Karpas-422 (cell line): ENCODE measurements at regions not wholly inside any gene's neighbourhood (a gene's known extent, or its start where the extent isn't known, plus 50 kb on each side); places are given as distances from the start of the nearest gene placed in this dataset.

Source experiments
- DNase-seq: peaks from one replicate; pipeline ENCODE4 v3.0.0-alpha.2; 2015
- H2AFZ ChIP-seq: fragments of 200-600 bp; sonication (generic); 2 replicates; pipeline ENCODE4 v1.6.1; 2014; ENCODE audit warnings: antibody characterized with exemption, low read length, mixed read lengths
- H3K27ac ChIP-seq: fragments of 200-600 bp; sonication (generic); 2 replicates; pipeline ENCODE4 v1.5.1; 2014; ENCODE audit warnings: mild to moderate bottlenecking, low read length, moderate library complexity
- H3K27me3 ChIP-seq: fragments of 200-600 bp; sonication (generic); 2 replicates; pipeline ENCODE4 v1.6.1; 2014; ENCODE audit warnings: low read length, mixed read lengths
- H3K36me3 ChIP-seq: fragments of 200-600 bp; sonication (generic); 2 replicates; pipeline ENCODE4 v1.6.1; 2014; ENCODE audit warnings: low read length, mixed read lengths; ENCODE audit not compliant: insufficient read depth
- H3K4me1 ChIP-seq: fragments of 200-600 bp; sonication (generic); 2 replicates; pipeline ENCODE4 v1.6.1; 2014; ENCODE audit warnings: mild to moderate bottlenecking, low read length, mixed read lengths
- H3K4me2 ChIP-seq: fragments of 200-600 bp; sonication (generic); 2 replicates; pipeline ENCODE4 v1.6.1; 2014; ENCODE audit warnings: low read length, low read depth, mild to moderate bottlenecking; ENCODE audit not compliant: poor library complexity, severe bottlenecking
- H3K4me3 ChIP-seq: fragments of 200-600 bp; sonication (generic); 2 replicates; pipeline ENCODE4 v1.5.1; 2014; ENCODE audit warnings: mild to moderate bottlenecking, antibody characterized with exemption, low read length, mixed read lengths
- H3K79me2 ChIP-seq: fragments of 200-600 bp; sonication (generic); 2 replicates; pipeline ENCODE4 v1.6.1; 2014; ENCODE audit warnings: mild to moderate bottlenecking, low read length, mixed read lengths
- H3K9ac ChIP-seq: fragments of 200-600 bp; sonication (generic); 2 replicates; pipeline ENCODE4 v1.6.0; 2014; ENCODE audit warnings: low read length
- H3K9me2 ChIP-seq: fragments of 200-600 bp; sonication (generic), shearing (Covaris generic); replicated peaks from 2 replicates; pipeline ENCODE4 v1.6.0; 2014; ENCODE audit warnings: mild to moderate bottlenecking, low read length, moderate library complexity; ENCODE audit not compliant: insufficient read depth
- H3K9me3 ChIP-seq: fragments of 300-700, 200-600 bp; sonication (generic); 2 replicates; pipeline ENCODE4 v1.6.1; 2014; ENCODE audit warnings: low read length, mixed read lengths
- H4K20me1 ChIP-seq: fragments of 200-600 bp; sonication (generic); 2 replicates; pipeline ENCODE4 v1.6.1; 2014; ENCODE audit warnings: mild to moderate bottlenecking, antibody characterized with exemption, low read length, low read depth; ENCODE audit not compliant: insufficient read depth

GRCh38 chrX:143455046-143455445 lies 62.2 kb downstream of the SPANXN3 start:
- no peaks in the 10 kb centered on the region for H3K9me2 ChIP-seq
- peaks cover 27% of the 10 kb centered on the region for H3K9me3 ChIP-seq
- H3K79me2 ChIP-seq: no peaks in the 10 kb centered on the region
- no peak overlapping the region for H2AFZ ChIP-seq
- DNase-seq: no peak
- H3K27me3 ChIP-seq: no peaks in the 10 kb centered on the region
- H4K20me1 ChIP-seq: no peaks in the 10 kb centered on the region
- no peak overlapping the region for H3K4me3 ChIP-seq
- no peak overlapping the region for H3K4me2 ChIP-seq
- no peaks in the 10 kb centered on the region for H3K4me1 ChIP-seq
- H3K9ac ChIP-seq: no peak overlapping the region
- no peak overlapping the region for H3K27ac ChIP-seq
- H3K36me3 ChIP-seq: no peaks in the 10 kb centered on the region; the same call in 1 of the 2 replicates

GRCh38 chrX:143437439-143437838 lies 79.8 kb downstream of the SPANXN3 start:
- H3K4me1 ChIP-seq: no peaks in the 10 kb centered on the region
- no peaks in the 10 kb centered on the region for H3K9me2 ChIP-seq
- no peaks in the 10 kb centered on the region; the same call in 1 of the 2 replicates for H3K9me3 ChIP-seq
- DNase-seq: peak; percentile 73
- no peaks in the 10 kb centered on the region for H3K79me2 ChIP-seq
- H3K27ac ChIP-seq: no peak overlapping the region
- H3K4me2 ChIP-seq: no peak overlapping the region
- no peak overlapping the region for H3K9ac ChIP-seq
- no peak overlapping the region for H3K4me3 ChIP-seq
- no peaks in the 10 kb centered on the region for H4K20me1 ChIP-seq
- H3K36me3 ChIP-seq: no peaks in the 10 kb centered on the region
- H2AFZ ChIP-seq: no peak overlapping the region
- H3K27me3 ChIP-seq: no peaks in the 10 kb centered on the region

DNA sequence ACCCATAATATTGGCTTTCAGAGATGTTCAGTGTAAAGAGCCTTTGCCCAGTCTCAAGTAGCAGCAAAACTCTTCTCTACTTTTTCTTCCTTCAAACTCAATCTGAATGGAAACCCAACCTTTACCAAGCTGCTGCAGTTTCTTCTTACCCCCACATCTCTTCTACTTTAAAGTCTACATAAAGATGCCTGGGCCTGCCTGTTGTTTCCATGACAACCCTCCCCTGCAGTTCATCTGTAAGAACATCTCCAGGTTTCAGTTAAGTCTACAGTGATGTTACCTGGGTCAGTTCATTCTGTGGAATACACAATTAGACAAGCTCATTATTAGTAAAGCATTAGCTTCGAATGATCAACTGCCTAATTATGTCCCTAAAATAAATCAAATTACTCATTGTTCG lies 81.4 kb downstream of the SPANXN3 start:
- DNase-seq: no peak
- Histone ChIP-seq H3K9me2 (no peaks in the 10 kb centered on the region), H3K27ac (no peak overlapping the region), H3K79me2 (no peaks in the 10 kb centered on the region), H3K4me2 (no peak overlapping the region), H3K36me3 (no peaks in the 10 kb centered on the region), H3K4me1 (no peaks in the 10 kb centered on the region), H4K20me1 (no peaks in the 10 kb centered on the region), H3K27me3 (no peaks in the 10 kb centered on the region), H2AFZ (no peak overlapping the region), H3K4me3 (no peak overlapping the region), H3K9me3 (no peaks in the 10 kb centered on the region), H3K9ac (no peak overlapping the region)

GRCh38 chrX:143429811-143430210 lies 87.5 kb downstream of the SPANXN3 start:
- no peaks in the 10 kb centered on the region for H3K79me2 ChIP-seq
- H3K9me3 ChIP-seq: peaks cover 13% of the 10 kb centered on the region
- DNase-seq: no peak
- no peak overlapping the region for H3K4me3 ChIP-seq
- no peak overlapping the region for H2AFZ ChIP-seq
- no peaks in the 10 kb centered on the region for H4K20me1 ChIP-seq
- no peak overlapping the region for H3K4me2 ChIP-seq
- no peaks in the 10 kb centered on the region for H3K9me2 ChIP-seq
- no peaks in the 10 kb centered on the region for H3K36me3 ChIP-seq
- H3K27ac ChIP-seq: no peak overlapping the region
- no peaks in the 10 kb centered on the region for H3K4me1 ChIP-seq
- H3K27me3 ChIP-seq: no peaks in the 10 kb centered on the region
- H3K9ac ChIP-seq: no peak overlapping the region

DNA sequence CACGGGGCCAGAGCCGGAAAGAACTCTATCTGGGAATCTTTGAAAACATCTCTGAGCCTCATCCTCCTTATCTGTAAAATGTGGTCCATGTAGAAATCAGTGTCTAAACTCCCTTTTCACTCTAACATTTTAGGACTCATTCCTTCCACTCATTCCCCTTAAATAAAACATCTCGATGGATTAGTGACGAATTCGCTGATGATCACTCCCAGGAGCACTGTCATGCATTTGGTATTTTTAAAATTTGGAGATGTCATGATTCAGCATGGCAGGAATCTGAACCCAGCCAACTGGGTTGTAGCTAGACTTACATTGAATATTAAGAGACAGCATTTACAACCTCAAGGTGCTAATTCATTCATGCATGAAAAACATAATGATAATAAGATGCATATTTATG lies 88.1 kb downstream of the SPANXN3 start:
- Histone ChIP-seq H3K9me2 (no peaks in the 10 kb centered on the region), H3K27ac (no peak overlapping the region), H3K9me3 (peaks cover 13% of the 10 kb centered on the region), H3K36me3 (no peaks in the 10 kb centered on the region), H3K27me3 (no peaks in the 10 kb centered on the region), H3K9ac (no peak overlapping the region), H3K4me3 (no peak overlapping the region), H3K4me1 (no peaks in the 10 kb centered on the region), H2AFZ (no peak overlapping the region), H4K20me1 (no peaks in the 10 kb centered on the region), H3K79me2 (no peaks in the 10 kb centered on the region), H3K4me2 (no peak overlapping the region)
- DNase-seq: no peak

DNA sequence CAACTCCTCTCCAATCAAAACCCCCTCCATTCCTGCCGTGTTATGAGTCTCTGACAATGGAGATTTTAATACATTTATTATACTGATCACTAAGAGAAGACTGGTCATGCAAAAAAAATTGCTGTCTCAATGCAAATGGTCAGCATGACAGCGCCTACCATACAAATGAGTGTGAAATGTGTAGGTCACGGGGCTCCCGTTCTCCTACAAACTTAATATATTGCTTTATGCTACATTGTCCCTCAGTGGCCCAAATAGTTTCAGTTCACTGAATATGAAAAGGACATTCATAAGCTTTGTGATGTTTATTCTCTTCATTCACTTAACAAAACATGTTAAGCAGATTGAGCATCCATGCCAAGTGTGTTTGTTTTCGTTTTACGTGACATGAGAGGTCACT lies 116.1 kb downstream of the SPANXN3 start:
- H3K79me2 ChIP-seq: no peaks in the 10 kb centered on the region
- no peaks in the 10 kb centered on the region for H3K27me3 ChIP-seq
- H3K27ac ChIP-seq: no peak overlapping the region
- no peaks in the 10 kb centered on the region for H3K4me1 ChIP-seq
- H3K9ac ChIP-seq: no peak overlapping the region
- no peaks in the 10 kb centered on the region for H3K36me3 ChIP-seq
- H4K20me1 ChIP-seq: no peaks in the 10 kb centered on the region
- H3K4me3 ChIP-seq: no peak overlapping the region
- no peak overlapping the region for H3K4me2 ChIP-seq
- H2AFZ ChIP-seq: no peak overlapping the region
- DNase-seq: no peak
- peaks cover 2% of the 10 kb centered on the region for H3K9me3 ChIP-seq
- H3K9me2 ChIP-seq: no peaks in the 10 kb centered on the region

DNA sequence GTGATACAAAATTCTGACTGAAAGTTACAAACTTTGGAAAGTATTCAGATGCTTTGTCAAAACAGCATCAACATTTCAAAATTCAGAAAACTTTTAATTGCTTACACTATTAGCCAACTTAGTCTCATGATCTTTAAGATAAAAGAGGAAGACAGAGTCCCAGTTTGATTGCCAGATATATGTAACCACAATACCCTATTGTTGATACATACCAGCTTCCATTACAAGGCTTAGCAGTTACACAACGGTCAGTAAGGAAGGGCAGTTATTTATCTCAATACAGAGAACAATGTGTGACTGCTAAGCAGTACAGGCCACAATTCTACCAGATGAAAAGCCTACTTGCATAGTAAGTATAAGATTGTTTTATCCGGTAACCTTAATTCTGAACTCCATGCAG lies 138.4 kb downstream of the SPANXN3 start:
- Histone ChIP-seq H3K9me2 (no peaks in the 10 kb centered on the region), H3K36me3 (no peaks in the 10 kb centered on the region), H3K4me3 (no peak overlapping the region), H3K4me2 (no peak overlapping the region), H3K27me3 (no peaks in the 10 kb centered on the region), H4K20me1 (no peaks in the 10 kb centered on the region), H3K9me3 (peaks cover 38% of the 10 kb centered on the region), H3K4me1 (no peaks in the 10 kb centered on the region), H3K27ac (no peak overlapping the region), H2AFZ (no peak overlapping the region), H3K79me2 (no peaks in the 10 kb centered on the region), H3K9ac (no peak overlapping the region)
- no peak for DNase-seq

DNA sequence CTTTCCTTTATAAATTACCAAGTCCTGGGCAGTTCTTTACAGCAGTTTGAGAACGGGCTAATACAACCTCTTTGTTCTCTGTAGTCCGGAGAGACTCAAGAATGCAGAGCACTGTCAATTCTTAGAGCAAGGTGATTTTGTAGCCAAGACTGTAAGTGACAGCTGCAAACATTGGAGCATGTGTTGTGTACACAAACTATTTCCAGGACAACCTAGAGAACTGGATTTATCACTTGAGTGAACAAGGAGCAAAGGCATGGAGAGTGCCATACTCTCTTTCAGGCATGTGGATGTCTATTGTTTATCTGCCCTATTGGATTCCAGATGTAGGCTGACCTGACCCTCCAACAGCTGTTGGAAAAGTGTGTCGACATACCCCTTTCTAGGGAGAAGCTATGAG lies 153.9 kb downstream of the SPANXN3 start:
- DNase-seq: no peak
- Histone ChIP-seq H3K4me1 (no peaks in the 10 kb centered on the region), H3K9me2 (no peaks in the 10 kb centered on the region), H3K9me3 (peaks cover 34% of the 10 kb centered on the region), H3K27ac (no peak overlapping the region), H3K27me3 (no peaks in the 10 kb centered on the region), H2AFZ (no peak overlapping the region), H3K9ac (no peak overlapping the region), H4K20me1 (no peaks in the 10 kb centered on the region), H3K36me3 (no peaks in the 10 kb centered on the region), H3K4me3 (no peak overlapping the region), H3K79me2 (no peaks in the 10 kb centered on the region), H3K4me2 (no peak overlapping the region)

- H3K4me3 ChIP-seq: no peak overlapping the region
- H3K4me1 ChIP-seq: no peaks in the 10 kb centered on the region
- H3K27me3 ChIP-seq: no peaks in the 10 kb centered on the region
- H3K9me2 ChIP-seq: no peaks in the 10 kb centered on the region
- H3K36me3 ChIP-seq: no peaks in the 10 kb centered on the region
- no peaks in the 10 kb centered on the region for H3K79me2 ChIP-seq
- DNase-seq: no peak
- H2AFZ ChIP-seq: no peak overlapping the region
- no peak overlapping the region for H3K9ac ChIP-seq
- no peak overlapping the region for H3K4me2 ChIP-seq
- no peaks in the 10 kb centered on the region for H4K20me1 ChIP-seq
- H3K9me3 ChIP-seq: peaks cover 32% of the 10 kb centered on the region
- H3K27ac ChIP-seq: no peak overlapping the region
Measured at GRCh38 chrX:143340190-143340589, 177.1 kb downstream of the SPANXN3 start.
